ENCODE measurements at regions not wholly inside any gene's neighbourhood (a gene's known extent, or its start where the extent isn't known, plus 50 kb on each side); places are given as distances from the start of the nearest gene placed in this dataset.

GRCh38 chr17:13240851-13241250 lies 223.0 kb upstream of the ELAC2 start:
- Histone ChIP-seq H3K27me3 (ENCODE audit: control insufficient read depth, insufficient read depth, low read length) (no peaks in the 10 kb centered on the region), H3K36me3 (ENCODE audit: control insufficient read depth, insufficient read depth, low read length) (no peaks in the 10 kb centered on the region), H3K4me3 (ENCODE audit: low read length) (no peak overlapping the region), H3K9me3 (ENCODE audit: control insufficient read depth, low read length) (no peaks in the 10 kb centered on the region), H3K4me1 (ENCODE audit: control insufficient read depth, insufficient read depth, low read length) (no peaks in the 10 kb centered on the region), H3K9ac (ENCODE audit: low read length) (no peak overlapping the region)

- no peak overlapping the region for H3K9ac ChIP-seq (ENCODE audit: low read length)
- no peaks in the 10 kb centered on the region for H3K4me1 ChIP-seq (ENCODE audit: control insufficient read depth, insufficient read depth, low read length)
- no peaks in the 10 kb centered on the region for H3K27me3 ChIP-seq (ENCODE audit: control insufficient read depth, insufficient read depth, low read length)
- no peaks in the 10 kb centered on the region for H3K9me3 ChIP-seq (ENCODE audit: control insufficient read depth, low read length)
- no peaks in the 10 kb centered on the region for H3K36me3 ChIP-seq (ENCODE audit: control insufficient read depth, insufficient read depth, low read length)
- H3K4me3 ChIP-seq (ENCODE audit: low read length), result no peak overlapping the region
Measured at GRCh38 chr17:13230350-13231264, 212.8 kb upstream of the ELAC2 start.

GRCh38 chr17:13228225-13228624 lies 210.4 kb upstream of the ELAC2 start:
- H3K9ac ChIP-seq (ENCODE audit: low read length), result no peak overlapping the region
- no peaks in the 10 kb centered on the region for H3K4me1 ChIP-seq (ENCODE audit: control insufficient read depth, insufficient read depth, low read length)
- H3K9me3 ChIP-seq (ENCODE audit: control insufficient read depth, low read length), result no peaks in the 10 kb centered on the region
- H3K27me3 ChIP-seq (ENCODE audit: control insufficient read depth, insufficient read depth, low read length), result no peaks in the 10 kb centered on the region
- H3K36me3 ChIP-seq (ENCODE audit: control insufficient read depth, insufficient read depth, low read length), result no peaks in the 10 kb centered on the region
- no peak overlapping the region for H3K4me3 ChIP-seq (ENCODE audit: low read length)

- H3K9ac ChIP-seq (ENCODE audit: low read length), result no peak overlapping the region
- no peaks in the 10 kb centered on the region for H3K4me1 ChIP-seq (ENCODE audit: control insufficient read depth, insufficient read depth, low read length)
- H3K4me3 ChIP-seq (ENCODE audit: low read length), result no peak overlapping the region
- H3K36me3 ChIP-seq (ENCODE audit: control insufficient read depth, insufficient read depth, low read length), result no peaks in the 10 kb centered on the region
- no peaks in the 10 kb centered on the region for H3K9me3 ChIP-seq (ENCODE audit: control insufficient read depth, low read length)
- H3K27me3 ChIP-seq (ENCODE audit: control insufficient read depth, insufficient read depth, low read length), result no peaks in the 10 kb centered on the region
Measured at GRCh38 chr17:13222975-13223374, 205.1 kb upstream of the ELAC2 start.

- Histone ChIP-seq H3K4me1 (ENCODE audit: control insufficient read depth, insufficient read depth, low read length) (no peaks in the 10 kb centered on the region), H3K4me3 (ENCODE audit: low read length) (no peak overlapping the region), H3K9ac (ENCODE audit: low read length) (no peak overlapping the region), H3K36me3 (ENCODE audit: control insufficient read depth, insufficient read depth, low read length) (no peaks in the 10 kb centered on the region), H3K9me3 (ENCODE audit: control insufficient read depth, low read length) (no peaks in the 10 kb centered on the region), H3K27me3 (ENCODE audit: control insufficient read depth, insufficient read depth, low read length) (no peaks in the 10 kb centered on the region)
Measured at GRCh38 chr17:13212860-13213259, 195.0 kb upstream of the ELAC2 start.

- no peaks in the 10 kb centered on the region for H3K27me3 ChIP-seq (ENCODE audit: control insufficient read depth, insufficient read depth, low read length)
- H3K4me1 ChIP-seq (ENCODE audit: control insufficient read depth, insufficient read depth, low read length), result peaks cover 13% of the 10 kb centered on the region
- no peak overlapping the region for H3K9ac ChIP-seq (ENCODE audit: low read length)
- H3K4me3 ChIP-seq (ENCODE audit: low read length), result no peak overlapping the region
- H3K9me3 ChIP-seq (ENCODE audit: control insufficient read depth, low read length), result no peaks in the 10 kb centered on the region
- no peaks in the 10 kb centered on the region for H3K36me3 ChIP-seq (ENCODE audit: control insufficient read depth, insufficient read depth, low read length)
Measured at GRCh38 chr17:13209081-13209480, 191.3 kb upstream of the ELAC2 start.

- no peaks in the 10 kb centered on the region for H3K36me3 ChIP-seq (ENCODE audit: control insufficient read depth, insufficient read depth, low read length)
Measured at GRCh38 chr17:13204607-13205237, 186.9 kb upstream of the ELAC2 start.

GRCh38 chr17:13202835-13203234 lies 185.0 kb upstream of the ELAC2 start:
- no peak overlapping the region for H3K9ac ChIP-seq (ENCODE audit: low read length)

More at GRCh38 chr17:13204607-13205237, 186.9 kb upstream of the ELAC2 start:
- peaks cover 23% of the 10 kb centered on the region for H3K4me1 ChIP-seq (ENCODE audit: control insufficient read depth, insufficient read depth, low read length)
- H3K9ac ChIP-seq (ENCODE audit: low read length), result no peak overlapping the region
- no peaks in the 10 kb centered on the region for H3K27me3 ChIP-seq (ENCODE audit: control insufficient read depth, insufficient read depth, low read length)
- no peak overlapping the region for H3K4me3 ChIP-seq (ENCODE audit: low read length)
- no peaks in the 10 kb centered on the region for H3K9me3 ChIP-seq (ENCODE audit: control insufficient read depth, low read length)

GRCh38 chr17:13200671-13201070 lies 182.8 kb upstream of the ELAC2 start:
- Histone ChIP-seq H3K4me3 (ENCODE audit: low read length) (no peak overlapping the region), H3K9me3 (ENCODE audit: control insufficient read depth, low read length) (no peaks in the 10 kb centered on the region), H3K27me3 (ENCODE audit: control insufficient read depth, insufficient read depth, low read length) (no peaks in the 10 kb centered on the region), H3K4me1 (ENCODE audit: control insufficient read depth, insufficient read depth, low read length) (peaks cover 31% of the 10 kb centered on the region), H3K36me3 (ENCODE audit: control insufficient read depth, insufficient read depth, low read length) (no peaks in the 10 kb centered on the region), H3K9ac (ENCODE audit: low read length) (no peak overlapping the region)

More at GRCh38 chr17:13202835-13203234, 185.0 kb upstream of the ELAC2 start:
- Histone ChIP-seq H3K36me3 (ENCODE audit: control insufficient read depth, insufficient read depth, low read length) (no peaks in the 10 kb centered on the region), H3K4me1 (ENCODE audit: control insufficient read depth, insufficient read depth, low read length) (peaks cover 24% of the 10 kb centered on the region), H3K9me3 (ENCODE audit: control insufficient read depth, low read length) (no peaks in the 10 kb centered on the region), H3K4me3 (ENCODE audit: low read length) (no peak overlapping the region), H3K27me3 (ENCODE audit: control insufficient read depth, insufficient read depth, low read length) (no peaks in the 10 kb centered on the region)

GRCh38 chr17:13199425-13199824 lies 181.6 kb upstream of the ELAC2 start:
- H3K4me1 ChIP-seq (ENCODE audit: control insufficient read depth, insufficient read depth, low read length), result peaks cover 21% of the 10 kb centered on the region
- no peaks in the 10 kb centered on the region for H3K36me3 ChIP-seq (ENCODE audit: control insufficient read depth, insufficient read depth, low read length)
- H3K4me3 ChIP-seq (ENCODE audit: low read length), result no peak overlapping the region
- no peaks in the 10 kb centered on the region for H3K27me3 ChIP-seq (ENCODE audit: control insufficient read depth, insufficient read depth, low read length)
- H3K9ac ChIP-seq (ENCODE audit: low read length), result no peak overlapping the region
- no peaks in the 10 kb centered on the region for H3K9me3 ChIP-seq (ENCODE audit: control insufficient read depth, low read length)

GRCh38 chr17:13197586-13197985 lies 179.8 kb upstream of the ELAC2 start:
- Histone ChIP-seq H3K4me1 (ENCODE audit: control insufficient read depth, insufficient read depth, low read length) (peaks cover 15% of the 10 kb centered on the region), H3K9ac (ENCODE audit: low read length) (no peak overlapping the region), H3K27me3 (ENCODE audit: control insufficient read depth, insufficient read depth, low read length) (no peaks in the 10 kb centered on the region), H3K9me3 (ENCODE audit: control insufficient read depth, low read length) (no peaks in the 10 kb centered on the region), H3K4me3 (ENCODE audit: low read length) (no peak overlapping the region), H3K36me3 (ENCODE audit: control insufficient read depth, insufficient read depth, low read length) (no peaks in the 10 kb centered on the region)

GRCh38 chr17:13194887-13195286 lies 177.1 kb upstream of the ELAC2 start:
- H3K4me1 ChIP-seq (ENCODE audit: control insufficient read depth, insufficient read depth, low read length), result peaks cover 8% of the 10 kb centered on the region
- no peaks in the 10 kb centered on the region for H3K27me3 ChIP-seq (ENCODE audit: control insufficient read depth, insufficient read depth, low read length)
- H3K9me3 ChIP-seq (ENCODE audit: control insufficient read depth, low read length), result no peaks in the 10 kb centered on the region

More at GRCh38 chr17:13194887-13195286, 177.1 kb upstream of the ELAC2 start:
- H3K9ac ChIP-seq (ENCODE audit: low read length), result no peak overlapping the region
- no peak overlapping the region for H3K4me3 ChIP-seq (ENCODE audit: low read length)
- no peaks in the 10 kb centered on the region for H3K36me3 ChIP-seq (ENCODE audit: control insufficient read depth, insufficient read depth, low read length)
